K562 (cell line): ENCODE measurements at regions not wholly inside any gene's neighbourhood (a gene's known extent, or its start where the extent isn't known, plus 50 kb on each side); places are given as distances from the start of the nearest gene placed in this dataset.

Source experiments
- ATAC-seq: fragments of 200-7000 bp; cut with Tn5 transposase; 3 replicates; pipeline ENCODE4 v1.9.1; 2020; ENCODE audit warnings: moderate library complexity
- BruUV-seq: library from RNA; stranded (reverse); fragments of 400-500 nt; replicated peaks from 2 replicates; lab custom pipeline; 2021; lab: Mats Ljungman, UMichigan
- CTCF ChIA-PET: fragments of 300-600 bp; formaldehyde crosslinking; extraction: SDS; loops from one replicate; lab custom pipeline; 2021; ENCODE audit warnings: low intra/inter-chr PET ratio; lab: Yijun Ruan, JAX
- POLR2A ChIA-PET: fragments of 300-600, 350-650 bp; sonication (Branson Sonifier 250); formaldehyde crosslinking; extraction: SDS; loops from one replicate; lab custom pipeline; 2021; ENCODE audit warnings: antibody characterized with exemption, inconsistent platforms; lab: Yijun Ruan, JAX
- DNase-seq, 4 experiments: peaks; one replicate each; pipeline versions ENCODE4 v3.0.0 to v3.0.0-alpha.2; 2011 to 2018; ENCODE audit warnings: low spot score in 3 of 4, mixed read lengths in 3 of 4; ENCODE audit errors: extremely low read depth in 1 of 4
- FAIRE-seq: peaks from 2 replicates; lab custom pipeline; 2011; peaks lifted over from hg19 to GRCh38; lab: Jason Lieb, UNC
- H2AFZ ChIP-seq: 2 replicates; pipeline ENCODE4 v1.6.0; 2011; ENCODE audit warnings: low read depth, low read length, control low read depth, inconsistent platforms
- H3K27ac ChIP-seq: fragments of 200-600 bp; 3 replicates; pipeline ENCODE4 v1.8.0; 2011; ENCODE audit warnings: low read depth, mild to moderate bottlenecking, control low read depth, inconsistent platforms, low read length, moderate library complexity, mixed read lengths; ENCODE audit errors: extremely low read depth
- H3K27me3 ChIP-seq, 2 experiments: fragments of 300-600 bp in 1 of 2; 2 replicates in 1 of 2; 3 replicates in 1 of 2; pipeline versions ENCODE4 v1.6.0 to v1.8.0; 2011; ENCODE audit warnings: inconsistent platforms in 2 of 2, low read length in 2 of 2, mild to moderate bottlenecking in 1 of 2, mixed read lengths in 1 of 2, moderate library complexity in 1 of 2; ENCODE audit not compliant: control insufficient read depth in 2 of 2, insufficient read depth in 2 of 2
- H3K36me3 ChIP-seq: fragments of 300-600 bp; 3 replicates; pipeline ENCODE4 v1.8.0; 2011; ENCODE audit warnings: mild to moderate bottlenecking, low read length, inconsistent platforms; ENCODE audit not compliant: control insufficient read depth, insufficient read depth
- H3K4me1 ChIP-seq, 2 experiments: fragments of 200-600 bp in 1 of 2; replicated peaks in 1 of 2; 2 replicates in 1 of 2; 3 replicates in 1 of 2; pipeline versions ENCODE4 v1.5.1 to v1.8.0; 2011; ENCODE audit warnings: inconsistent platforms in 2 of 2, low read length in 2 of 2, mild to moderate bottlenecking in 1 of 2, mixed read lengths in 1 of 2, moderate library complexity in 1 of 2; ENCODE audit not compliant: control insufficient read depth in 2 of 2, insufficient read depth in 2 of 2
- H3K4me2 ChIP-seq: 2 replicates; pipeline ENCODE4 v1.6.1; 2011; ENCODE audit warnings: low read length, control low read depth, inconsistent platforms, mixed read lengths; ENCODE audit not compliant: insufficient read depth
- H3K4me3 ChIP-seq: fragments of 200-600 bp; sonication (generic), shearing (Covaris generic); 2 replicates; pipeline ENCODE4 v1.5.1; 2016; ENCODE audit warnings: control low read depth, inconsistent platforms
- H3K79me2 ChIP-seq: fragments of 200-600 bp; 3 replicates; pipeline ENCODE4 v1.8.0; 2011; ENCODE audit warnings: low read length, inconsistent platforms; ENCODE audit not compliant: control insufficient read depth, insufficient read depth
- H3K9ac ChIP-seq, 2 experiments: 2 replicates each; pipeline versions ENCODE4 v1.6.0 to v1.6.1; 2011; ENCODE audit warnings: low read depth in 2 of 2, low read length in 2 of 2, control low read depth in 1 of 2, inconsistent platforms in 1 of 2, mild to moderate bottlenecking in 1 of 2, mixed read lengths in 1 of 2; ENCODE audit not compliant: insufficient read depth in 1 of 2
- H3K9me1 ChIP-seq: one replicate; pipeline ENCODE4 v1.6.0; 2011; ENCODE audit warnings: inconsistent platforms, mild to moderate bottlenecking, low read length, moderate library complexity; ENCODE audit not compliant: control insufficient read depth, insufficient read depth
- H3K9me3 ChIP-seq: replicated peaks from 2 replicates; pipeline ENCODE4 v1.5.1; 2011; ENCODE audit warnings: low read depth, low read length, inconsistent platforms; ENCODE audit not compliant: control insufficient read depth, insufficient read depth
- H4K20me1 ChIP-seq: replicated peaks from 2 replicates; pipeline ENCODE4 v1.6.1; 2011; ENCODE audit warnings: low read length, inconsistent platforms, mixed read lengths; ENCODE audit not compliant: control insufficient read depth, insufficient read depth
- GTF2E2 ChIP-seq: fragments of 200-800 bp; sonication (Bioruptor generic); IDR thresholded peaks from 2 replicates; pipeline ENCODE4 v1.6.1; 2016; ENCODE audit warnings: missing genetic modification characterization, missing compliant biosample characterization
- HIVEP1 ChIP-seq: fragments of 250-450 bp; sonication (Bioruptor Pico); IDR thresholded peaks from 2 replicates; pipeline ENCODE4 v1.4.0; 2020; ENCODE audit warnings: mild to moderate bottlenecking
- L3MBTL2 ChIP-seq: fragments of 450-650 bp; IDR thresholded peaks from 2 replicates; pipeline ENCODE4 v1.6.1; 2016; ENCODE audit warnings: mild to moderate bottlenecking, moderate library complexity
- SREBF2 ChIP-seq: sonication (generic); formaldehyde crosslinking; IDR thresholded peaks from 2 replicates; pipeline ENCODE4 v1.4.0; 2020; ENCODE audit warnings: mild to moderate bottlenecking, missing genetic modification reagents
- XRCC3 ChIP-seq: fragments of 450-650 bp; IDR thresholded peaks from 2 replicates; pipeline ENCODE4 v1.6.1; 2017; ENCODE audit warnings: mild to moderate bottlenecking, moderate library complexity
- WGBS: fragments of 100-300 bp; shearing (Covaris generic); methylation state at CpG from one replicate; pipeline ENCODE4 v1.1.6; 2016; ENCODE audit warnings: low coverage, mixed read lengths; ENCODE audit not compliant: insufficient coverage; ENCODE audit errors: missing lambda C conversion rate; 5-methylcytosine and 5-hydroxymethylcytosine counted together
- in situ Hi-C: fragments of 300-500 bp; cut with MboI; formaldehyde crosslinking; loops from 4 replicates; pipeline ENCODE4 v1.15.0; 2018; ENCODE audit warnings: inconsistent platforms, mixed read lengths
- intact Hi-C: fragments of 100-400 bp; cut with micrococcal nuclease; formaldehyde crosslinking; loops from 2 replicates; pipeline ENCODE4 v1.14.2; 2022
- TF ChIP-seq, protein P1 (sequence below), 2 experiments: IDR thresholded peaks; 2 replicates each; pipeline ENCODE4 v1.6.1; 2011; ENCODE audit warnings: borderline replicate concordance in 1 of 2, control low read depth in 1 of 2, low read depth in 1 of 2, low read length in 1 of 2, mild to moderate bottlenecking in 1 of 2, mixed read lengths in 1 of 2, moderate library complexity in 1 of 2; ENCODE audit not compliant: insufficient read depth in 1 of 2, insufficient read length in 1 of 2, poor library complexity in 1 of 2, severe bottlenecking in 1 of 2; ENCODE audit errors: extremely low read depth in 1 of 2
- TF ChIP-seq, protein P2 (sequence below): fragments of 250-450 bp; sonication (Bioruptor Pico); IDR thresholded peaks from 2 replicates; pipeline ENCODE4 v1.5.0; 2021

DNA sequence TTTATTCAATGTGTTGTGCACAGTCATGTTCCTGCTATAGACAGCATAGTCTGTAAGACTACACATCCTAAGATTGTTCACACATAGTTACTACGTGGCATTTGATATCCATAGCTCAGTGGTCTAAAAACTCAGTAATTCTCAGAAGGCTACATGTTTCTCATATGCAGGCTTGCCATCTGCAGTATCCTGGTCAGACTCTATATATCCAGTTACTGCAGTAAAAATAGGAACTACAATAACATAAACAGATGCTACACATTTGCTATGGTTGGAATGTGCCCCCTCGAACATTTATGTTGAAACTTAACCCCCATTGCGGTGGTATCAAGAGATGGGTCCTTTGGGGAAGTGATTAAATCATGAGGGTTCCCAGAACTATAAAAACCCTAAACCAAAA lies 1377.8 kb upstream of the LRRTM3 start:
- no peaks in the 10 kb centered on the region for H3K27me3 ChIP-seq
- no peaks in the 10 kb centered on the region for H3K9me1 ChIP-seq
- no peak overlapping the region for H2AFZ ChIP-seq
- no peak for FAIRE-seq
- in situ Hi-C loops (no loop called here), intact Hi-C loops (no loop called here)
- DNase-seq, result no peak
- no peak overlapping the region for H3K9ac ChIP-seq
- BruUV-seq, result no TSS peak
- H3K4me2 ChIP-seq, result no peak overlapping the region
- H3K4me3 ChIP-seq, result no peak overlapping the region
- H3K9me3 ChIP-seq, result no peaks in the 10 kb centered on the region; the same call in 1 of the 2 replicates
- 0% methylated on average over 3 of the region's 3 CpGs for WGBS
- no peak for TF ChIP-seq XRCC3
- TF ChIP-seq, protein P1, sequence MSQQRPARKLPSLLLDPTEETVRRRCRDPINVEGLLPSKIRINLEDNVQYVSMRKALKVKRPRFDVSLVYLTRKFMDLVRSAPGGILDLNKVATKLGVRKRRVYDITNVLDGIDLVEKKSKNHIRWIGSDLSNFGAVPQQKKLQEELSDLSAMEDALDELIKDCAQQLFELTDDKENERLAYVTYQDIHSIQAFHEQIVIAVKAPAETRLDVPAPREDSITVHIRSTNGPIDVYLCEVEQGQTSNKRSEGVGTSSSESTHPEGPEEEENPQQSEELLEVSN (IDR thresholded peaks at IDR 0.05; ENCODE audit: borderline replicate concordance in 1 of 2, extremely low read depth in 1 of 2, insufficient read depth in 1 of 2, insufficient read length in 1 of 2, low read depth in 1 of 2, low read length in 1 of 2, poor library complexity in 1 of 2, severe bottlenecking in 1 of 2), result no peak
- no peak for TF ChIP-seq GTF2E2
- no peak for TF ChIP-seq HIVEP1 (CRISPR knock-in tag)
- TF ChIP-seq L3MBTL2, result no peak
- no peaks in the 10 kb centered on the region for H3K4me1 ChIP-seq
- ChIA-PET CTCF (no interaction called here), POLR2A (no interaction called here)
- H4K20me1 ChIP-seq, result no peaks in the 10 kb centered on the region
- H3K27ac ChIP-seq, result no peak overlapping the region
- ATAC-seq, result no peak
- H3K36me3 ChIP-seq, result no peaks in the 10 kb centered on the region
- H3K79me2 ChIP-seq, result no peaks in the 10 kb centered on the region

DNA sequence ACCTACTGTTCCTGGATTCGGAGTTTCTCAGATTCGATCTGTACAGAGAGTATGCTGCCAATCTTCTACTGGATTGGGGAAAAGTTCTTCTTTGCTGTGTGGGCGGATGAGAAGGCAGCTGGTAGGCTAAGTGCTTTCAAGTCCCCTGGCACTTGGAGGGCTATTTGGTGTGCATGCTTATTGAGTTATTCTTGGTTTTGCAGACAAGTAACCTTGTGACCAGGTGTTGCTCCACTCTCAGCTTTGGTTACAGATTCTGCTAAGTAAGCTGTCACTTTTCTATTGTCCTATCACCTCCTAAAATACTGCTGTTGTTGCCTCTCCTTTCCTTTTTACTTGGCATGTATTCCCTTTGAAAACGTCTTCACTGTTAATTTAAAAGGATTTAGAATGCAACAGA lies 1375.1 kb upstream of the LRRTM3 start:
- BruUV-seq, result no TSS peak
- in situ Hi-C loops (no loop called here), intact Hi-C loops (no loop called here)
- Histone ChIP-seq H3K9me1 (no peaks in the 10 kb centered on the region), H3K4me2 (no peak overlapping the region), H3K9ac (no peak overlapping the region), H3K79me2 (no peaks in the 10 kb centered on the region), H3K9me3 (no peaks in the 10 kb centered on the region; the same call in 1 of the 2 replicates), H3K36me3 (no peaks in the 10 kb centered on the region), H3K4me3 (no peak overlapping the region), H3K4me1 (no peaks in the 10 kb centered on the region), H3K27ac (no peak overlapping the region), H3K27me3 (no peaks in the 10 kb centered on the region), H2AFZ (no peak overlapping the region), H4K20me1 (no peaks in the 10 kb centered on the region)
- CTCF ChIA-PET, result no interaction called here
- TF ChIP-seq, protein P2, sequence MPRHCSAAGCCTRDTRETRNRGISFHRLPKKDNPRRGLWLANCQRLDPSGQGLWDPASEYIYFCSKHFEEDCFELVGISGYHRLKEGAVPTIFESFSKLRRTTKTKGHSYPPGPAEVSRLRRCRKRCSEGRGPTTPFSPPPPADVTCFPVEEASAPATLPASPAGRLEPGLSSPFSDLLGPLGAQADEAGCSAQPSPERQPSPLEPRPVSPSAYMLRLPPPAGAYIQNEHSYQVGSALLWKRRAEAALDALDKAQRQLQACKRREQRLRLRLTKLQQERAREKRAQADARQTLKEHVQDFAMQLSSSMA, result no peak
- TF ChIP-seq SREBF2, result no peak
- ATAC-seq (no peak), FAIRE-seq (no peak), DNase-seq (no peak)
- POLR2A ChIA-PET, result no interaction called here
- WGBS, result 0% methylated on average over 4 of the region's 4 CpGs
